ENCODE measurements at regions not wholly inside any gene's neighbourhood (a gene's known extent, or its start where the extent isn't known, plus 50 kb on each side); places are given as distances from the start of the nearest gene placed in this dataset.
"Not testable (repeated sequence)": the region's sequence is repeated elsewhere in the genome, so short reads cannot be mapped to it uniquely, and the experiment has no call there.

- in situ Hi-C loops (cut with HindIII; ENCODE audit: low pct_unique_long_range_greater_than_20kb, low sequenced_read_pairs): no loop called here
- no peak for DNase-seq (ENCODE audit: low read depth, low spot score)
Observed at GRCh38 chr3:5332270-5332956, 144.9 kb downstream of the EDEM1 start.

GRCh38 chr3:5339967-5340535 lies 152.5 kb downstream of the EDEM1 start:
- DNase-seq (ENCODE audit: low read depth, low spot score): no peak
- in situ Hi-C loops (cut with HindIII; ENCODE audit: low pct_unique_long_range_greater_than_20kb, low sequenced_read_pairs): no loop called here

DNA sequence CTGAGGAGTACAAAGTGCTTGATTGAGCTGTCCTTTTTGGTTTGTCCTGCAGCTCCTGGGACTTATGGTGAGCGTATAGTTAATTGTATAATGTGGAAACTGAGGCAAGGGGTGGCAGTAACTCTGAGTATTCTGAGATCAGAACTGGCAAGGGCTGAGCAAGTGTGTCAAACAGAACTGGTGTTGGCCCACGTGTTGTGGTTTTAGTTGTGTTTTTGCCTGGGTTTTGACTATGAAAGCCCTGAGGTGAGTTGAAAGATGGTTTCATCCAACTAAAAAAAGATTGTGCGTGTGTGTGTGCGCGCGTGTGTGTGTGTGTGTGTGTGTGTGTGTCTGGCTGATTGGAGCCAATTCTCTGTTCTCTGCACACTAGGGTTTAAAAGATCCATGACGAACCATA lies 154.1 kb downstream of the EDEM1 start:
- in situ Hi-C loops (cut with HindIII; ENCODE audit: low pct_unique_long_range_greater_than_20kb, low sequenced_read_pairs): no loop called here

GRCh38 chr3:5343459-5343858 lies 156.0 kb downstream of the EDEM1 start:
- no peak for DNase-seq (ENCODE audit: low read depth, low spot score)
- in situ Hi-C loops (cut with HindIII; ENCODE audit: low pct_unique_long_range_greater_than_20kb, low sequenced_read_pairs): no loop called here

More for the DNA sequence above, 154.1 kb downstream of the EDEM1 start:
- no peak for DNase-seq (ENCODE audit: low read depth, low spot score)

- no peak for DNase-seq (ENCODE audit: low read depth, low spot score)
- in situ Hi-C loops (cut with HindIII; ENCODE audit: low pct_unique_long_range_greater_than_20kb, low sequenced_read_pairs): no loop called here
Observed at GRCh38 chr3:5344707-5345106, 157.2 kb downstream of the EDEM1 start.

DNA sequence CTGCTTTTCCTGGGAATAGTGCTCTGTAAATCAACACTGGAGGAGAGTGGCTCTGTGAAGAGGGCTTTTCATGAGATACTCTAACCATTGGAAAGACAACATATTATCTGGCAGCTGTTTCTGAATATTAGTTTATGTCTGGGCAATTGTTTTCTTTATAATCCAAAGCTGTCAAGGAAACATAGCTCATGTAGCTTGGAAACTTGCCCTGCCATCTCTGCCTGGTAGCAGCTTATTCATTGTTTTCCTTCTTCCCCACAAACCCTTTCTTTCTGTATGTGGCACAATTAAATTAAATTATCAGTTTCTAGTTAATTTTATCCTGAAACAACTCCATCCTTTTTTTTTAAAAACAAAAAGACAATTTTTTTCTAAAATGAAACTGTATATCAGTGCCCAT lies 160.0 kb downstream of the EDEM1 start:
- in situ Hi-C loops (cut with HindIII; ENCODE audit: low pct_unique_long_range_greater_than_20kb, low sequenced_read_pairs): no loop called here
- DNase-seq (ENCODE audit: low read depth, low spot score): no peak

DNA sequence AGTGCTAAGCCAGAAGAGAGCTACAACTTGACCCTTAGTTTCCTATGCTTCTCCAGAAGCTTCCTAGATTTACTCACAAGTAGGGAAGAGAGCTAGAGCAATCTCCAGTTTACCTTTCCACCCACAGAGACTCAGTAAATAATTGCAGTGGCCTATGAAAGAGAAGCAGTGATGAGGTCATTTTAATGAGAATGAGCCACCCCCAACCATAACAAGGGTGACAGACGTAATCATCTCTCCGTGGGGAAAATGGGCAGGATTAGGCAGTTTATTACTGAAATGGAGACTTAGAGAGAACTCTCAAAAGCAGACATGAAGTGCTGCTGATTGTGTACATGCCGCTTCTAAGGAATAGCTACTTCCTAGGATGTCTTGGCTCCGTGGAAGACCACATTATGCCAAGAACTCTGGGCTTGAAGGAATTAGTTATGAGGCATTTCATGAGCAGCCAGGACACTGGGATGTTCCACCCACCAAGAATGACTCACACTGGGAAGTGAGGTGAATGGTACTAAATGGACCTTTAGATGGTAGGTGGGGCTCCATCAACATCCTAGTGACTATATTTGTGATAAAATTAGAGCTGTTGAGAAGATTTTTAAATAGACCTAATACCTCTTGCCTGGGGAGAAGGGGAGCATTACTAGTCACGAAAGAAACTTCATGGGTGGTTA lies 160.9 kb downstream of the EDEM1 start:
- in situ Hi-C loops (cut with HindIII; ENCODE audit: low pct_unique_long_range_greater_than_20kb, low sequenced_read_pairs): no loop called here
- DNase-seq (ENCODE audit: low read depth, low spot score): no peak

- in situ Hi-C loops (cut with HindIII; ENCODE audit: low pct_unique_long_range_greater_than_20kb, low sequenced_read_pairs): no loop called here
Observed at GRCh38 chr3:5349343-5349742, 161.8 kb downstream of the EDEM1 start.

GRCh38 chr3:5357089-5357488 lies 169.6 kb downstream of the EDEM1 start:
- no peak for DNase-seq (ENCODE audit: low read depth, low spot score)
- in situ Hi-C loops (cut with HindIII; ENCODE audit: low pct_unique_long_range_greater_than_20kb, low sequenced_read_pairs): no loop called here

More at GRCh38 chr3:5349343-5349742, 161.8 kb downstream of the EDEM1 start:
- DNase-seq (ENCODE audit: low read depth, low spot score): no peak

- no peak for DNase-seq (ENCODE audit: low read depth, low spot score)
- in situ Hi-C loops (cut with HindIII; ENCODE audit: low pct_unique_long_range_greater_than_20kb, low sequenced_read_pairs): no loop called here
Observed at GRCh38 chr3:5358911-5359310, 171.4 kb downstream of the EDEM1 start.

DNA sequence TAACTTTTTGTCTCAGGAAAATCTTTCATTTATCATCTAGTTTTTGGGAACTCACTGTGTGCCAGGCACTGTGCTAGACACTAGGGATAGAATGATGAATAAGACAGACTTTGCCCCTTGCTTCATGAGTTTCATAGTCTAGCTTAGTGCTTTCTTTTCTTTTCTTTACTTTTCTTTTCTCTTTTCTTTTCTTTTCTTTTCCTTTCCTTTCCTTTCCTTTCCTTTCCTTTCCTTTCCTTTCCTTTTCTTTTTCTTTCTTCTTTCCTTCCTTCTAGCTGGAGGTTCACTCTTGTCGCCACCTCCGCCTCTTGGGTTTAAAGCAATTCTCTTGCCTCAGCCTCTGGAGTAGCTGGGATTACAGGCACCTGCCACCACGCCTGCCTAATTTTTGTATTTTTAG lies 172.9 kb downstream of the EDEM1 start:
- in situ Hi-C loops (cut with HindIII; ENCODE audit: low pct_unique_long_range_greater_than_20kb, low sequenced_read_pairs): no loop called here
- no peak for DNase-seq (ENCODE audit: low read depth, low spot score)

GRCh38 chr3:5366746-5367145 lies 179.2 kb downstream of the EDEM1 start:
- in situ Hi-C loops (cut with HindIII; ENCODE audit: low pct_unique_long_range_greater_than_20kb, low sequenced_read_pairs): no loop called here
- no peak for DNase-seq (ENCODE audit: low read depth, low spot score)

GRCh38 chr3:5371555-5371954 lies 184.0 kb downstream of the EDEM1 start:
- in situ Hi-C loops (cut with HindIII; ENCODE audit: low pct_unique_long_range_greater_than_20kb, low sequenced_read_pairs); DNase-seq (ENCODE audit: low read depth, low spot score): not testable (repeated sequence)

DNA sequence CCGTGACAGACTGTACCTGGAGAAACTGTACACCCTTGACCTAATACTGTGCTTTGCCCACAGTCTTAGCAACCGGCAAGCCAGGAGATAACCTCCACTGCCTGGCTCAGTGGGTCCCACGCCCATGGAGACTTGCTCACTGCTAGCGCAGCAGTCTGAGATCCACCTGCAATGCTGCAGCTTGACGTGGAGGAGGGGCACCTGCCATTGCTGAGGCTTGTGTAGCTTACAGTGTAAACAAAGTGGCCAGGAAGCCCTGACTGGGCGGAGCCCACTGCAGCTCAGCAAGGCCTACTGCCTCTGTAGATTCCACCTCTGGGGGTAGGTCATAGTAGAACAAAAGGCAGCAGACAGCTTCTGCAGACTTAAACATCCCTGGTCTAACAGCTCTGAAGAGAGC lies 189.3 kb downstream of the EDEM1 start:
- no peak for DNase-seq (ENCODE audit: low read depth, low spot score)
- in situ Hi-C loops (cut with HindIII; ENCODE audit: low pct_unique_long_range_greater_than_20kb, low sequenced_read_pairs): no loop called here

DNA sequence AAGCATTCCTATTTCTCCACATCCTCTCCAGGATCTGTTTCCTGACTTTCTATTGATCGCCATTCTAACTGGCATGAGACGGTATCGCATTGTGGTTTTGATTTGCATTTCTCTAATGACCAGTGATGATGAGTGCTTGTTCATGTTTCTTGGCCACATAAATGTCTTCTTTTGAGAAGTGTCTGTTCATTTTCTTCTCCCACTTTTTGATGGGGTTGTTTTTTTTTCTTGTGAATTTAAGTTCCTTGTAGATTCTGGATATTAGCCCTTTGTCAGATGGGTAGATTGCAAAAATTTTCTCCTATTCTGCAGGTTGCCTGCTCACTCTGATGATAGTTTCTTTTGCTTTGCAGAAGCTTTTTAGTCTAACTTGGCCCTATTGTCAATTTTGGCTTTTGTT lies 191.8 kb downstream of the EDEM1 start:
- DNase-seq (ENCODE audit: low read depth, low spot score); in situ Hi-C loops (cut with HindIII; ENCODE audit: low pct_unique_long_range_greater_than_20kb, low sequenced_read_pairs): not testable (repeated sequence)

- DNase-seq (ENCODE audit: low read depth, low spot score); in situ Hi-C loops (cut with HindIII; ENCODE audit: low pct_unique_long_range_greater_than_20kb, low sequenced_read_pairs): not testable (repeated sequence)
Observed at GRCh38 chr3:5383486-5384263, 196.2 kb downstream of the EDEM1 start.

DNA sequence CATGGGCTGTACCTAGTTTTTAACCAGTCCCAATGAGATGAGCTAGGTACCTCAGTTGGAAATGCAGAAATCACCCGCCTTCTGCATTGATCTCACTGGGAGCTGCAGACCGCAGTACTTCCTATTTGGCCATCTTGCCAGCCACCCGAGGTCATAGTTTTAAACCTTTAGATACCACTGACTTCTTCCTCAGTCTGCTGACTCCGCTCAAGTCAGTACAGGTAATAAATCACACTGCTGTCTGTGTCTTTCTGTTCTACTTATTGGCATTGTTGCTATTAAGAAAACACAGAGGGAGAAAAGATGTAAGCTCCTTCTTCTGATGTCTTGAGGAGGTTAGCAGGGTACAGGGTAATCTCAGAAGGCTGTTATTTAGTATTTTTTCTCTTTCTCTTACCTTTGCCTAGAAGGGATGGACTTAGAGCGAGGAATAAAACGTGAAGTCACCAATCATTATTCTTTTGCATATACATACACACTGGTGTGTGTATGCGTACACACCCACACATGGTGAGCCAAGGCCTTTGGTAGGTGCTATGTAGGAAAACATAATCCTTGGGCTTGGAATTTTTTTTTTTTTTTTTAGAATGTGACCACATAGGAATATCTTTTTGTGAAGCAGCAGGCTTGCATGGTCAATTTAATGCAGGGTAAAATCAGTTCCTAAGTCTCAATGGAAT lies 197.2 kb downstream of the EDEM1 start:
- in situ Hi-C loops (cut with HindIII; ENCODE audit: low pct_unique_long_range_greater_than_20kb, low sequenced_read_pairs): no loop called here
- DNase-seq (ENCODE audit: low read depth, low spot score): no peak

DNA sequence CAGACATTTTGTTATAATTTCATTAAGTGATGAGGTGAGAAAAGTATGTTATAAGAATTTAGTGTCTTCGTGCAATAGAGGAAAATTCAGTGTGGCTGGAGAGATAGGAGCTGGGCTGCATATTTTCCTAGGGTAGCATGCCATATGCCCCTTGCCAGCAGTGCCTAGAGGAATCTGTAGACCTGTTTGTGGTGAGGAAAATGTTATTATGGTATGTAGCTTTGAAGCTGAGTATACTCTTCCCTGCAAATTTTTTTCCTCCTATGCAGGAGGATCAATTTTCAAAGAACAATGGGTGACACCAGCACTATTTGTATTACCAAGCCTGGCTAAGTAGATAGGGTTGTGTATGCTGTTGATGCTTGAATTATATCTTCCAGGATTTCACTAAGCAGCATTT lies 200.6 kb downstream of the EDEM1 start:
- in situ Hi-C loops (cut with HindIII; ENCODE audit: low pct_unique_long_range_greater_than_20kb, low sequenced_read_pairs): no loop called here
- DNase-seq (ENCODE audit: low read depth, low spot score): no peak

Measured in SK-MEL-5 (cell line).